GM20431 (cell line): ENCODE measurements at regions not wholly inside any gene's neighbourhood (a gene's known extent, or its start where the extent isn't known, plus 50 kb on each side); places are given as distances from the start of the nearest gene placed in this dataset.
"Not testable (repeated sequence)": the region's sequence is repeated elsewhere in the genome, so short reads cannot be mapped to it uniquely, and the experiment has no call there.

Source experiments
- in situ Hi-C: fragments of 300-500 bp; cut with MseI, MboI; formaldehyde crosslinking; loops from one replicate; pipeline ENCODE4 v1.15.0; 2020; ENCODE audit warnings: low sequenced_read_pairs; ENCODE audit not compliant: unreplicated experiment

GRCh38 chr4:157722146-157722545, 450.7 kb downstream of the GASK1B start:
- in situ Hi-C loops, result no loop called here

- in situ Hi-C loops, result no loop called here
Observed at GRCh38 chr4:157713342-157713741, 459.5 kb downstream of the GASK1B start.

- in situ Hi-C loops, result no loop called here
Observed at GRCh38 chr4:157706155-157706554, 466.7 kb downstream of the GASK1B start.

- in situ Hi-C loops, result no loop called here
Observed at GRCh38 chr4:157702831-157703230, 470.0 kb downstream of the GASK1B start.

GRCh38 chr4:157701695-157701994, 471.2 kb downstream of the GASK1B start:
- in situ Hi-C loops, result no loop called here

- in situ Hi-C loops, result no loop called here
Observed at GRCh38 chr4:157700898-157701694, 471.7 kb downstream of the GASK1B start.

- in situ Hi-C loops, result no loop called here
Observed at GRCh38 chr4:157689476-157689875, 468.9 kb downstream of the GRIA2 start.

GRCh38 chr4:157687971-157688370, 467.4 kb downstream of the GRIA2 start:
- in situ Hi-C loops, result no loop called here

- in situ Hi-C loops, result not testable (repeated sequence)
Observed at GRCh38 chr4:157679326-157679725, 458.8 kb downstream of the GRIA2 start.

GRCh38 chr4:157678478-157678877, 457.9 kb downstream of the GRIA2 start:
- in situ Hi-C loops, result no loop called here

- in situ Hi-C loops, result no loop called here
Observed at GRCh38 chr4:157674699-157675098, 454.2 kb downstream of the GRIA2 start.

GRCh38 chr4:157667836-157668235, 447.3 kb downstream of the GRIA2 start:
- in situ Hi-C loops, result no loop called here

- in situ Hi-C loops, result no loop called here
Observed at GRCh38 chr4:157664726-157665125, 444.2 kb downstream of the GRIA2 start.

- in situ Hi-C loops, result no loop called here
Observed at GRCh38 chr4:157655096-157655809, 434.7 kb downstream of the GRIA2 start.

GRCh38 chr4:157643257-157643656, 422.7 kb downstream of the GRIA2 start:
- in situ Hi-C loops, result no loop called here

GRCh38 chr4:157634057-157634456, 413.5 kb downstream of the GRIA2 start:
- in situ Hi-C loops, result no loop called here

- in situ Hi-C loops, result no loop called here
Observed at GRCh38 chr4:157616741-157617472, 396.4 kb downstream of the GRIA2 start.

GRCh38 chr4:157607996-157608395, 387.5 kb downstream of the GRIA2 start:
- in situ Hi-C loops, result no loop called here

GRCh38 chr4:157600583-157600982, 380.1 kb downstream of the GRIA2 start:
- in situ Hi-C loops, result no loop called here

- in situ Hi-C loops, result no loop called here
Observed at GRCh38 chr4:157591245-157591644, 370.7 kb downstream of the GRIA2 start.

- in situ Hi-C loops, result no loop called here
Observed at GRCh38 chr4:157590679-157591078, 370.2 kb downstream of the GRIA2 start.
